NCI-H1436 treated with DMSO at 0.1 percent for 48 hours (cell line): ENCODE measurements at regions not wholly inside any gene's neighbourhood (a gene's known extent, or its start where the extent isn't known, plus 50 kb on each side); places are given as distances from the start of the nearest gene placed in this dataset.
"Not testable (repeated sequence)": the region's sequence is repeated elsewhere in the genome, so short reads cannot be mapped to it uniquely, and the experiment has no call there.

Experiments
- DNase-seq: peaks from one replicate; lab custom pipeline; 2025; lab: John Stamatoyannopoulos, UW

- not testable (repeated sequence) for DNase-seq
Observed at GRCh38 chr9:105022545-105022944, 94.6 kb upstream of the ABCA1 start.

GRCh38 chr9:105023788-105024187, 95.8 kb upstream of the ABCA1 start:
- DNase-seq, result no peak

- no peak for DNase-seq
Observed at GRCh38 chr9:105024529-105024928, 96.6 kb upstream of the ABCA1 start.

- no peak for DNase-seq
Observed at GRCh38 chr9:105026451-105026850, 98.5 kb upstream of the ABCA1 start.

GRCh38 chr9:105027084-105027483, 99.1 kb upstream of the ABCA1 start:
- DNase-seq, result no peak

- DNase-seq, result no peak
Observed at GRCh38 chr9:105030285-105030684, 102.3 kb upstream of the ABCA1 start.

- DNase-seq, result no peak
Observed at GRCh38 chr9:105037139-105037538, 109.2 kb upstream of the ABCA1 start.

GRCh38 chr9:105038051-105038450, 110.1 kb upstream of the ABCA1 start:
- DNase-seq, result no peak

GRCh38 chr9:105039175-105039799, 111.3 kb upstream of the ABCA1 start:
- DNase-seq, result no peak

- DNase-seq, result no peak
Observed at GRCh38 chr9:105043370-105043936, 115.5 kb upstream of the ABCA1 start.

- DNase-seq, result no peak
Observed at GRCh38 chr9:105044518-105044917, 116.6 kb upstream of the ABCA1 start.

GRCh38 chr9:105046907-105047741, 119.2 kb upstream of the ABCA1 start:
- no peak for DNase-seq

- DNase-seq, result no peak
Observed at GRCh38 chr9:105047742-105048041, 119.7 kb upstream of the ABCA1 start.

- no peak for DNase-seq
Observed at GRCh38 chr9:105048331-105048730, 120.4 kb upstream of the ABCA1 start.

- DNase-seq, result no peak
Observed at GRCh38 chr9:105050296-105050695, 122.3 kb upstream of the ABCA1 start.

GRCh38 chr9:105051897-105052296, 123.9 kb upstream of the ABCA1 start:
- no peak for DNase-seq

GRCh38 chr9:105052346-105052745, 124.4 kb upstream of the ABCA1 start:
- no peak for DNase-seq

- DNase-seq, result no peak
Observed at GRCh38 chr9:105053209-105053652, 125.3 kb upstream of the ABCA1 start.

GRCh38 chr9:105054491-105054890, 126.5 kb upstream of the ABCA1 start:
- DNase-seq, result no peak

GRCh38 chr9:105055917-105056316, 128.0 kb upstream of the ABCA1 start:
- DNase-seq, result no peak

- DNase-seq, result no peak
Observed at GRCh38 chr9:105057551-105057950, 129.6 kb upstream of the ABCA1 start.

GRCh38 chr9:105059252-105059651, 131.3 kb upstream of the ABCA1 start:
- DNase-seq, result no peak

- DNase-seq, result no peak
Observed at GRCh38 chr9:105062222-105062855, 134.4 kb upstream of the ABCA1 start.
